ENCODE measurements at regions not wholly inside any gene's neighbourhood (a gene's known extent, or its start where the extent isn't known, plus 50 kb on each side); places are given as distances from the start of the nearest gene placed in this dataset.

GRCh38 chr14:44341116-44341515 is 166.0 kb downstream of the FSCB start:
- TF ChIP-seq POLR2A (IDR thresholded peaks at IDR 0.05): no peak
- no peak for TF ChIP-seq CTCF (IDR thresholded peaks at IDR 0.05)
- Histone ChIP-seq H3K27me3 (no peaks in the 10 kb centered on the region), H3K27ac (no peak overlapping the region), H3K36me3 (no peaks in the 10 kb centered on the region), H3K4me1 (no peaks in the 10 kb centered on the region), H3K4me3 (no peak overlapping the region), H3K9me3 (peaks cover 0 to 7% (median 0%) of the 10 kb centered on the region in 12 donors)
- intact Hi-C loops (cut with DNase I): no loop called here
- ATAC-seq (no peak), DNase-seq (no peak)
- WGBS, 4 donors: 59 to 67% (median 65%) methylated on average over 3 of the region's 3 CpGs

GRCh38 chr14:44339862-44340261 is 167.2 kb downstream of the FSCB start:
- no peak overlapping the region for H3K4me3 ChIP-seq
- ATAC-seq (no peak), DNase-seq (no peak)
- WGBS, 4 donors: 84 to 93% (median 87%) methylated on average over 1 of the region's 1 CpG
- no peaks in the 10 kb centered on the region for H3K4me1 ChIP-seq
- intact Hi-C loops (cut with DNase I): no loop called here
- H3K27ac ChIP-seq: no peak overlapping the region
- no peaks in the 10 kb centered on the region for H3K36me3 ChIP-seq
- no peaks in the 10 kb centered on the region for H3K9me3 ChIP-seq
- TF ChIP-seq POLR2A (IDR thresholded peaks at IDR 0.05) (no peak), CTCF (IDR thresholded peaks at IDR 0.05) (no peak)
- H3K27me3 ChIP-seq: no peaks in the 10 kb centered on the region

- intact Hi-C loops (cut with DNase I): no loop called here
- ATAC-seq (no peak), DNase-seq (no peak)
- Histone ChIP-seq H3K27me3 (no peaks in the 10 kb centered on the region), H3K4me1 (no peaks in the 10 kb centered on the region), H3K4me3 (no peak overlapping the region), H3K9me3 (no peaks in the 10 kb centered on the region), H3K36me3 (no peaks in the 10 kb centered on the region), H3K27ac (no peak overlapping the region)
- TF ChIP-seq CTCF (IDR thresholded peaks at IDR 0.05) (no peak), POLR2A (IDR thresholded peaks at IDR 0.05) (no peak)
These were observed 167.9 kb downstream of the FSCB start for GRCh38 chr14:44339231-44339630.

- 82 to 90% (median 84%) methylated on average over 2 of the region's 2 CpGs for whole genome bisulfite sequencing, 4 donors
- intact Hi-C loops (cut with DNase I): no loop called here
- Histone ChIP-seq H3K36me3 (no peaks in the 10 kb centered on the region), H3K27ac (no peak overlapping the region), H3K9me3 (peaks cover 0 to 8% (median 0%) of the 10 kb centered on the region in 12 donors), H3K4me3 (no peak overlapping the region), H3K4me1 (no peaks in the 10 kb centered on the region), H3K27me3 (no peaks in the 10 kb centered on the region)
- ATAC-seq (no peak), DNase-seq (no peak)
- TF ChIP-seq CTCF (IDR thresholded peaks at IDR 0.05) (no peak), POLR2A (IDR thresholded peaks at IDR 0.05) (no peak)
These were observed 189.7 kb downstream of the FSCB start for GRCh38 chr14:44317441-44317746.
